Panc1 (cell line): ENCODE measurements at regions not wholly inside any gene's neighbourhood (a gene's known extent, or its start where the extent isn't known, plus 50 kb on each side); places are given as distances from the start of the nearest gene placed in this dataset.

Experiments
- ATAC-seq: fragments of 200-7000 bp; cut with Tn5 transposase; 2 replicates; pipeline ENCODE4 v1.9.1; 2020; ENCODE audit warnings: mild to moderate bottlenecking, moderate library complexity
- BruUV-seq: library from RNA; stranded (reverse); fragments of 400-500 nt; replicated peaks from 2 replicates; lab custom pipeline; 2021; lab: Mats Ljungman, UMichigan
- CTCF ChIA-PET: fragments of 300-600 bp; sonication (Branson Sonifier 250); formaldehyde crosslinking; loops from one replicate; lab custom pipeline; 2022; ENCODE audit warnings: antibody characterized with exemption; lab: Charles Lee
- POLR2A ChIA-PET: fragments of 300-600 bp; sonication (Branson Sonifier 250); formaldehyde crosslinking; loops from one replicate; lab custom pipeline; 2022; ENCODE audit warnings: antibody characterized with exemption; lab: Charles Lee
- DNase-seq: peaks from one replicate; pipeline ENCODE4 v3.0.0-alpha.2; 2010; ENCODE audit warnings: low read depth, low spot score
- H3K27ac ChIP-seq: 2 replicates; pipeline ENCODE4 v1.5.1; 2011; ENCODE audit warnings: mild to moderate bottlenecking, low read length, inconsistent platforms
- H3K27me3 ChIP-seq: fragments of 200-500 bp; sonication (Bioruptor generic); 2 replicates; pipeline ENCODE4 v1.6.0; 2014; ENCODE audit warnings: low read length, inconsistent platforms; ENCODE audit not compliant: control insufficient read depth, insufficient read depth
- H3K36me3 ChIP-seq: fragments of 200-500 bp; sonication (Bioruptor generic); 2 replicates; pipeline ENCODE4 v1.5.1; 2014; ENCODE audit warnings: inconsistent platforms, mild to moderate bottlenecking, low read length, moderate library complexity; ENCODE audit not compliant: control insufficient read depth, insufficient read depth
- H3K4me1 ChIP-seq: 2 replicates; pipeline ENCODE4 v1.5.1; 2011; ENCODE audit warnings: inconsistent platforms, mild to moderate bottlenecking, low read length, moderate library complexity; ENCODE audit not compliant: control insufficient read depth, insufficient read depth
- H3K4me3 ChIP-seq, 2 experiments: 2 replicates each; pipeline ENCODE4 v1.5.1; 2011 to 2012; ENCODE audit warnings: low read depth in 2 of 2, low read length in 2 of 2, mild to moderate bottlenecking in 2 of 2, inconsistent platforms in 1 of 2, moderate library complexity in 1 of 2
- H3K9me3 ChIP-seq: fragments of 200-500 bp; sonication (Bioruptor generic); 2 replicates; pipeline ENCODE4 v1.5.1; 2014; ENCODE audit warnings: low read depth, mild to moderate bottlenecking, inconsistent platforms, low read length, moderate library complexity; ENCODE audit not compliant: control insufficient read depth, insufficient read depth
- POLR2AphosphoS5 ChIP-seq: IDR thresholded peaks from 2 replicates; pipeline ENCODE4 v1.6.1; 2012; ENCODE audit warnings: mild to moderate bottlenecking, low read depth, low read length, moderate library complexity
- SIN3A ChIP-seq: IDR thresholded peaks from 2 replicates; pipeline ENCODE4 v1.6.1; 2012; ENCODE audit warnings: low read depth, mild to moderate bottlenecking, low read length, moderate library complexity, borderline replicate concordance; ENCODE audit not compliant: insufficient read depth
- TCF7L2 ChIP-seq: IDR thresholded peaks from 2 replicates; pipeline ENCODE4 v1.6.1; 2011; ENCODE audit warnings: mild to moderate bottlenecking, low read depth, low read length, inconsistent platforms
- in situ Hi-C: cut with HindIII; loops from 2 replicates; pipeline ENCODE4 v1.10.0; 2016; ENCODE audit warnings: low sequenced_read_pairs, low pct_unique_long_range_greater_than_20kb
- intact Hi-C: fragments of 100-400 bp; cut with micrococcal nuclease; formaldehyde crosslinking; loops from one replicate; pipeline ENCODE4 v1.10.0; 2022; ENCODE audit not compliant: unreplicated experiment
- TF ChIP-seq, protein P1 (sequence below): fragments of 450-650 bp; IDR thresholded peaks from 2 replicates; pipeline ENCODE4 v1.5.1; 2017; ENCODE audit warnings: mild to moderate bottlenecking
- TF ChIP-seq, protein P2 (sequence below), 2 experiments: IDR thresholded peaks; 2 replicates each; pipeline ENCODE4 v1.6.1; 2011 to 2012; ENCODE audit warnings: low read depth in 2 of 2, control low read depth in 1 of 2, low read length in 1 of 2, mild to moderate bottlenecking in 1 of 2, moderate library complexity in 1 of 2; ENCODE audit not compliant: insufficient read depth in 1 of 2

DNA sequence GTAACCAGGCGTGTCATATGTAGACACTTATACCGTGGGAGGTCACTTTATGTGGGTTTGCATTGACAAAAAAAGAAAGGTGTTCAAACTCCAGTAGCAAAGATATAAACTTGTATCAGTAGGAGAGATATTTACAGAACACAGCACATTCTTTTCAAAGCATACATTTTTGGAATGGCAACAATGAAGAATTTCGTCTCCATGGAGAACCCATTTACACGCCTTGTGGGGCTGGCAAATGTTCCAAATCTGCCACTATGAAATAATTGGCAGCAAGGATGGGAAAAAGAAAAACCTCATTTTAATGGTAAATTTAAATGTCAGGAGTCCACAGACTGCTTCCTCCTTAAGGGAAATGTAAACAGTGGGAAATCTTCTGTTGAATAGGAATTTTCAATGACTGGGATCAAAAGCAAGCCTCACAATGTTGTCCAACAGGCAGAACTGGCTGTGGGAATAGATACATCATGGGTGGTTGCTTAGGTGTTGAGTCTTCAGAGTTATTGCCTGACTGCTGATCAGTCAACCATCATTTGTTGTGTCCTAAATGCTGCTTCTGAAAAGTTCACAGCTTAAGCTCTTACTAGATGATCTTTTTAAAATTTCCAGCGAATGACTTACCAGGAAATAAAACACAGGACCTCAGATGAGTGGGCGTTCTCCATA, 256.6 kb upstream of the SEMA3C start:
- no peak for ATAC-seq
- DNase-seq: no peak
- Histone ChIP-seq H3K9me3 (peaks cover 3% of the 10 kb centered on the region; the same call in 1 of the 2 replicates), H3K4me3 (no peak overlapping the region), H3K36me3 (no peaks in the 10 kb centered on the region), H3K27me3 (no peaks in the 10 kb centered on the region), H3K27ac (peak overlapping the region; percentile 98), H3K4me1 (peaks cover 22% of the 10 kb centered on the region)
- CTCF ChIA-PET: interaction anchor here (0.6 kb wide), 1 partner anchor 66 kb away, joined by 4 read pairs; no protein-coding TSS in a partner anchor
- TF ChIP-seq SIN3A (no peak), TCF7L2 (no peak), POLR2AphosphoS5 (no peak)
- TF ChIP-seq, protein P1, sequence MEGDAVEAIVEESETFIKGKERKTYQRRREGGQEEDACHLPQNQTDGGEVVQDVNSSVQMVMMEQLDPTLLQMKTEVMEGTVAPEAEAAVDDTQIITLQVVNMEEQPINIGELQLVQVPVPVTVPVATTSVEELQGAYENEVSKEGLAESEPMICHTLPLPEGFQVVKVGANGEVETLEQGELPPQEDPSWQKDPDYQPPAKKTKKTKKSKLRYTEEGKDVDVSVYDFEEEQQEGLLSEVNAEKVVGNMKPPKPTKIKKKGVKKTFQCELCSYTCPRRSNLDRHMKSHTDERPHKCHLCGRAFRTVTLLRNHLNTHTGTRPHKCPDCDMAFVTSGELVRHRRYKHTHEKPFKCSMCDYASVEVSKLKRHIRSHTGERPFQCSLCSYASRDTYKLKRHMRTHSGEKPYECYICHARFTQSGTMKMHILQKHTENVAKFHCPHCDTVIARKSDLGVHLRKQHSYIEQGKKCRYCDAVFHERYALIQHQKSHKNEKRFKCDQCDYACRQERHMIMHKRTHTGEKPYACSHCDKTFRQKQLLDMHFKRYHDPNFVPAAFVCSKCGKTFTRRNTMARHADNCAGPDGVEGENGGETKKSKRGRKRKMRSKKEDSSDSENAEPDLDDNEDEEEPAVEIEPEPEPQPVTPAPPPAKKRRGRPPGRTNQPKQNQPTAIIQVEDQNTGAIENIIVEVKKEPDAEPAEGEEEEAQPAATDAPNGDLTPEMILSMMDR: no peak
- TF ChIP-seq, protein P2, sequence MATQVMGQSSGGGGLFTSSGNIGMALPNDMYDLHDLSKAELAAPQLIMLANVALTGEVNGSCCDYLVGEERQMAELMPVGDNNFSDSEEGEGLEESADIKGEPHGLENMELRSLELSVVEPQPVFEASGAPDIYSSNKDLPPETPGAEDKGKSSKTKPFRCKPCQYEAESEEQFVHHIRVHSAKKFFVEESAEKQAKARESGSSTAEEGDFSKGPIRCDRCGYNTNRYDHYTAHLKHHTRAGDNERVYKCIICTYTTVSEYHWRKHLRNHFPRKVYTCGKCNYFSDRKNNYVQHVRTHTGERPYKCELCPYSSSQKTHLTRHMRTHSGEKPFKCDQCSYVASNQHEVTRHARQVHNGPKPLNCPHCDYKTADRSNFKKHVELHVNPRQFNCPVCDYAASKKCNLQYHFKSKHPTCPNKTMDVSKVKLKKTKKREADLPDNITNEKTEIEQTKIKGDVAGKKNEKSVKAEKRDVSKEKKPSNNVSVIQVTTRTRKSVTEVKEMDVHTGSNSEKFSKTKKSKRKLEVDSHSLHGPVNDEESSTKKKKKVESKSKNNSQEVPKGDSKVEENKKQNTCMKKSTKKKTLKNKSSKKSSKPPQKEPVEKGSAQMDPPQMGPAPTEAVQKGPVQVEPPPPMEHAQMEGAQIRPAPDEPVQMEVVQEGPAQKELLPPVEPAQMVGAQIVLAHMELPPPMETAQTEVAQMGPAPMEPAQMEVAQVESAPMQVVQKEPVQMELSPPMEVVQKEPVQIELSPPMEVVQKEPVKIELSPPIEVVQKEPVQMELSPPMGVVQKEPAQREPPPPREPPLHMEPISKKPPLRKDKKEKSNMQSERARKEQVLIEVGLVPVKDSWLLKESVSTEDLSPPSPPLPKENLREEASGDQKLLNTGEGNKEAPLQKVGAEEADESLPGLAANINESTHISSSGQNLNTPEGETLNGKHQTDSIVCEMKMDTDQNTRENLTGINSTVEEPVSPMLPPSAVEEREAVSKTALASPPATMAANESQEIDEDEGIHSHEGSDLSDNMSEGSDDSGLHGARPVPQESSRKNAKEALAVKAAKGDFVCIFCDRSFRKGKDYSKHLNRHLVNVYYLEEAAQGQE (IDR thresholded peaks at IDR 0.05; ENCODE audit: insufficient read depth in 1 of 2, low read depth in 2 of 2, low read length in 1 of 2): no peak
- POLR2A ChIA-PET: no interaction called here
- in situ Hi-C loops: no loop called here
- intact Hi-C loops: no loop called here
- BruUV-seq: no TSS peak

DNA sequence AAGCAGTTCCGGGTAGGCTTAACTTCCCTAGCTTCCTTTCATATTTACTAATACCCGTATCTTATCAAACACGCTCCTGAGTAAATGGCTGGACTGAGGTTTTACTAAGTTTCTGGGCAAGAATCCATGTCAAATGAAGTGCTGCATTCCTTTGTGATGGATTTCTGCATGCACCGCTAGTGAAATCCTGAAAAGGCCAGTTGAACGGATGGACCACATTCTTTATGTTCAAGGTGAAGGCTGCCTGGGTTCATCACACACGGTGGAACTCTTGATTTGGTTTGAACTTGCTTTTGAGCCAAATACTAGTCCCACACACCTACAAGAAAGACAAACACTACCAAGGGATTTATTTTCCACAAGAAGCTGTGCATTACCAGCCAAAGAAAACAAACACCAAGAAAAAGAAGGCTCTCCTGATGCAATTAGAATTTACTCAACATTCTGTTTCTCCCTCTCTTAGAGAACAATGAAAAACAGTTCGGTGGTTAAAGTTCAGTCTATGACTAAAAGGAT, 255.0 kb upstream of the SEMA3C start:
- Histone ChIP-seq H3K4me1 (peaks cover 22% of the 10 kb centered on the region), H3K27me3 (no peaks in the 10 kb centered on the region), H3K9me3 (peaks cover 6% of the 10 kb centered on the region; the same call in 1 of the 2 replicates), H3K27ac (peak overlapping the region; percentile 98), H3K36me3 (no peaks in the 10 kb centered on the region), H3K4me3 (peak overlapping the region in 1 of 2 experiments; percentile 45; a peak in 2 of 4 replicates)
- in situ Hi-C loops (no loop called here), intact Hi-C loops (loop anchor here (5.0 kb wide), 1 partner anchor 252 kb away; no protein-coding TSS in a partner anchor)
- peak; percentile 98 for ATAC-seq
- DNase-seq: peak; percentile 38
- no peak for TF ChIP-seq SIN3A
- TF ChIP-seq, protein P2 (IDR thresholded peaks at IDR 0.05; ENCODE audit: insufficient read depth in 1 of 2, low read depth in 2 of 2, low read length in 1 of 2): no peak
- TF ChIP-seq POLR2AphosphoS5: peak; percentile 60; the same call in 1 of the 2 replicates
- TF ChIP-seq, protein P1: no peak
- peak; percentile 94 for TF ChIP-seq TCF7L2
- no TSS peak for BruUV-seq
- POLR2A ChIA-PET: no interaction called here
- CTCF ChIA-PET: no interaction called here
